ENCODE measurements at regions not wholly inside any gene's neighbourhood (a gene's known extent, or its start where the extent isn't known, plus 50 kb on each side); places are given as distances from the start of the nearest gene placed in this dataset.

DNA sequence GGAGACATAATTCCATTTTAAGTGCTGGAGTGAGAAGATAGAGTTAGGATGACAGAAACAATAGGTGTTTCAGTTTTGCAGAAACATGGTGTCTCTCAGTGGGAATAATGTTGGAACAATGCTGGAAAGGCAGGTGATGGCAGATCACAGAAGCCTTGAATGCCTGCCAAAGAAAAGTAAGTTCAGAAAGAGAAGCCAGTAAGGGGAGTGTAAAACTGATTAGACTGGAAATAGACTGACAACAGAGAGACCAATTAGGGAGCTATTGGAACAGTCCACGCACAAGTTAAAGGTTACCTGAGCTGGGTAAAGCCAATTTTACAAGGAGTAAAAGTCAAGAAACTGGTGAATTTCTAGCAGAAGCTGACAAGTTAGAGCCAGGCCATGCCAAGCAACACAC is 142.9 kb downstream of the TFAP2A start:
- Histone ChIP-seq H3K27me3 (ENCODE audit: control insufficient read depth, insufficient read depth, low read length) (no peaks in the 10 kb centered on the region), H3K27ac (ENCODE audit: low read length) (no peak overlapping the region), H3K36me3 (ENCODE audit: control insufficient read depth, insufficient read depth, low read length) (no peaks in the 10 kb centered on the region), H3K4me1 (ENCODE audit: control insufficient read depth, insufficient read depth, low read length) (no peaks in the 10 kb centered on the region), H3K9me3 (ENCODE audit: control insufficient read depth, insufficient read depth, low read length) (no peaks in the 10 kb centered on the region), H3K4me3 (ENCODE audit: low read length) (no peak overlapping the region)
- WGBS (ENCODE audit: insufficient coverage): 91% methylated on average over 1 of the region's 1 CpG
- peaks cover 23% of the 10 kb centered on the region for H3K36me3 Mint-ChIP-seq
- no peak for DNase-seq
- no peak overlapping the region for H3K27ac Mint-ChIP-seq
- no peak for ATAC-seq
- H3K27me3 Mint-ChIP-seq (ENCODE audit: low read depth in 2 of 2): peaks cover 3 to 22% of the 10 kb centered on the region in 2 donors
- TF ChIP-seq, protein P1, sequence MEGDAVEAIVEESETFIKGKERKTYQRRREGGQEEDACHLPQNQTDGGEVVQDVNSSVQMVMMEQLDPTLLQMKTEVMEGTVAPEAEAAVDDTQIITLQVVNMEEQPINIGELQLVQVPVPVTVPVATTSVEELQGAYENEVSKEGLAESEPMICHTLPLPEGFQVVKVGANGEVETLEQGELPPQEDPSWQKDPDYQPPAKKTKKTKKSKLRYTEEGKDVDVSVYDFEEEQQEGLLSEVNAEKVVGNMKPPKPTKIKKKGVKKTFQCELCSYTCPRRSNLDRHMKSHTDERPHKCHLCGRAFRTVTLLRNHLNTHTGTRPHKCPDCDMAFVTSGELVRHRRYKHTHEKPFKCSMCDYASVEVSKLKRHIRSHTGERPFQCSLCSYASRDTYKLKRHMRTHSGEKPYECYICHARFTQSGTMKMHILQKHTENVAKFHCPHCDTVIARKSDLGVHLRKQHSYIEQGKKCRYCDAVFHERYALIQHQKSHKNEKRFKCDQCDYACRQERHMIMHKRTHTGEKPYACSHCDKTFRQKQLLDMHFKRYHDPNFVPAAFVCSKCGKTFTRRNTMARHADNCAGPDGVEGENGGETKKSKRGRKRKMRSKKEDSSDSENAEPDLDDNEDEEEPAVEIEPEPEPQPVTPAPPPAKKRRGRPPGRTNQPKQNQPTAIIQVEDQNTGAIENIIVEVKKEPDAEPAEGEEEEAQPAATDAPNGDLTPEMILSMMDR (IDR thresholded peaks at IDR 0.05): no peak
- intact Hi-C loops (cut with micrococcal nuclease): no loop called here
- H3K4me1 Mint-ChIP-seq: no peaks in the 10 kb centered on the region
- peaks cover 5 to 10% of the 10 kb centered on the region in 2 donors for H3K9me3 Mint-ChIP-seq
- H3K4me3 Mint-ChIP-seq: no peak overlapping the region

DNA sequence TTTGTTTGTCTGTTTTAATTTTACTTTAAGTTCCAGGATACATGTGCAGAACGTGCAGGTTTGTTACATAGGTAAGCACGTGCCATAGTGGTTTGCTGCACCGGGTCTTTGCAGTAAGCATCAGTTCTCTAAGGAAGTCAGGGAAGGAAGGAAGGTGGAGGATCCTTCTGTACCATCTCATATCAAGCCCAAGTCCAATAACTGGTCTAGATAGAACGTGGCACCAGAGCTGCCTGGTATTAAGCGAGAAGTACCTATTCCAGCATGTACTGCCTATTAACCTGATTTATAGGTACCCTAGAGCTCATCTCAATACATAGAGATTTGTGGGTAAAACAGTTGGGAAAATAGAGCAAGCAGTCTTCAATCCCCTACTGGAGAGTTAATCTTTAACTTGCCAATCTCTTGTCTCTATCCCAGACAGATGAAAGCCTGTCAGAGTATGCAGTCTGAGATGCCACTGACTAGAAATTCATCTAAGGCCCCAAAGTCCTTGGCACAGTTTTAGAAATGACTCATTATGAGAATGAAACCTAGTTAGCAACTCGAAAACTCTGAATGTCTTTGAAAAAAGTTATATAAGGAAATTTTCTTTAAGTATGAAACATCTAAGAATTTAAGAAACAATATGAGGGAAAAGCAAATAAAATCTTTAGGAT is 144.9 kb downstream of the TFAP2A start:
- no peaks in the 10 kb centered on the region for H3K36me3 ChIP-seq (ENCODE audit: control insufficient read depth, insufficient read depth, low read length)
- no peak for ATAC-seq
- intact Hi-C loops (cut with micrococcal nuclease): no loop called here
- Mint-ChIP-seq H3K4me3 (no peak overlapping the region), H3K27ac (no peak overlapping the region), H3K4me1 (no peaks in the 10 kb centered on the region), H3K27me3 (ENCODE audit: low read depth in 2 of 2) (peaks cover 3 to 22% of the 10 kb centered on the region in 2 donors), H3K9me3 (peaks cover 10% of the 10 kb centered on the region in 2 donors), H3K36me3 (peaks cover 18% of the 10 kb centered on the region)
- H3K4me3 ChIP-seq (ENCODE audit: low read length): no peak overlapping the region
- DNase-seq: no peak
- no peak overlapping the region for H3K27ac ChIP-seq (ENCODE audit: low read length)
- 90% methylated on average over 5 of the region's 6 CpGs for WGBS (ENCODE audit: insufficient coverage)
- TF ChIP-seq, protein P1 (IDR thresholded peaks at IDR 0.05): no peak
- H3K4me1 ChIP-seq (ENCODE audit: control insufficient read depth, insufficient read depth, low read length): no peaks in the 10 kb centered on the region
- no peaks in the 10 kb centered on the region for H3K9me3 ChIP-seq (ENCODE audit: control insufficient read depth, insufficient read depth, low read length)
- H3K27me3 ChIP-seq (ENCODE audit: control insufficient read depth, insufficient read depth, low read length): no peaks in the 10 kb centered on the region

GRCh38 chr6:10268611-10269310 is 146.1 kb downstream of the TFAP2A start:
- Histone ChIP-seq H3K36me3 (ENCODE audit: control insufficient read depth, insufficient read depth, low read length) (no peaks in the 10 kb centered on the region), H3K27ac (ENCODE audit: low read length) (no peak overlapping the region), H3K4me3 (ENCODE audit: low read length) (no peak overlapping the region), H3K27me3 (ENCODE audit: control insufficient read depth, insufficient read depth, low read length) (no peaks in the 10 kb centered on the region), H3K4me1 (ENCODE audit: control insufficient read depth, insufficient read depth, low read length) (no peaks in the 10 kb centered on the region), H3K9me3 (ENCODE audit: control insufficient read depth, insufficient read depth, low read length) (no peaks in the 10 kb centered on the region)
- WGBS (ENCODE audit: insufficient coverage): 26% methylated on average over 13 of the region's 14 CpGs
- TF ChIP-seq, protein P1 (IDR thresholded peaks at IDR 0.05): no peak
- intact Hi-C loops (cut with micrococcal nuclease): no loop called here
- H3K27ac Mint-ChIP-seq: no peak overlapping the region
- no peak overlapping the region for H3K4me3 Mint-ChIP-seq
- H3K36me3 Mint-ChIP-seq: peaks cover 14% of the 10 kb centered on the region
- ATAC-seq (no peak), DNase-seq (no peak)
- H3K4me1 Mint-ChIP-seq: no peaks in the 10 kb centered on the region
- peaks cover 4 to 5% of the 10 kb centered on the region in 2 donors for H3K9me3 Mint-ChIP-seq
- H3K27me3 Mint-ChIP-seq (ENCODE audit: low read depth in 2 of 2): peaks cover 3 to 22% of the 10 kb centered on the region in 2 donors

Data from natural killer cell (primary cell).